AG04449 (cell line): ENCODE measurements at regions not wholly inside any gene's neighbourhood (a gene's known extent, or its start where the extent isn't known, plus 50 kb on each side); places are given as distances from the start of the nearest gene placed in this dataset.

Experiments
- CTCF ChIA-PET: fragments of 350-600 bp; formaldehyde crosslinking; extraction: SDS; loops from one replicate; lab custom pipeline; 2021; ENCODE audit warnings: antibody characterized with exemption; lab: Yijun Ruan, JAX
- POLR2A ChIA-PET: fragments of 400-600, 350-600 bp; formaldehyde crosslinking; extraction: SDS; loops from one replicate; lab custom pipeline; 2020; ENCODE audit warnings: antibody characterized with exemption, inconsistent platforms; lab: Yijun Ruan, JAX
- DNase-seq: peaks from one replicate; pipeline ENCODE4 v3.0.0-alpha.2; 2010; ENCODE audit warnings: low read depth, low spot score
- H3K4me3 ChIP-seq: 2 replicates; pipeline ENCODE4 v1.5.1; 2011; ENCODE audit warnings: low read depth, mild to moderate bottlenecking, control low read depth, low read length
- CTCF ChIP-seq: IDR thresholded peaks from one replicate; pipeline ENCODE4 v1.5.1; 2011; ENCODE audit warnings: mild to moderate bottlenecking, moderate library complexity, low read length, control low read depth, inconsistent platforms; ENCODE audit not compliant: insufficient read depth; ENCODE audit errors: missing control alignments

GRCh38 chr12:75662511-75663159 lies 151.2 kb upstream of the KRR1 start:
- CTCF ChIA-PET = no interaction called here
- no peak for TF ChIP-seq CTCF
- POLR2A ChIA-PET = interaction anchor here (0.7 kb wide), 1 partner anchor 369 kb away, joined by 5 read pairs; the partner anchor contains the start of gene PHLDA1
- DNase-seq = no peak
- H3K4me3 ChIP-seq = no peak overlapping the region

- DNase-seq = no peak
- CTCF ChIA-PET = no interaction called here
- POLR2A ChIA-PET = interaction anchor here (0.7 kb wide), 1 partner anchor 369 kb away, joined by 5 read pairs; the partner anchor contains the start of gene PHLDA1
- no peak for TF ChIP-seq CTCF
- H3K4me3 ChIP-seq = no peak overlapping the region
Measured at GRCh38 chr12:75661908-75662307, 150.5 kb upstream of the KRR1 start.

GRCh38 chr12:75660805-75661404 lies 149.5 kb upstream of the KRR1 start:
- no peak for TF ChIP-seq CTCF
- DNase-seq = no peak
- no peak overlapping the region for H3K4me3 ChIP-seq
- ChIA-PET POLR2A (interaction anchor here (1.8 kb wide), 1 partner anchor 19 kb away, joined by 5 read pairs; no protein-coding TSS in a partner anchor), CTCF (interaction anchor here (1.1 kb wide), 1 partner anchor 24 kb away, joined by 3 read pairs; no protein-coding TSS in a partner anchor)

GRCh38 chr12:75660107-75660530 lies 148.7 kb upstream of the KRR1 start:
- TF ChIP-seq CTCF = no peak
- no peak for DNase-seq
- CTCF ChIA-PET = interaction anchor here (1.0 to 1.1 kb wide), 2 partner anchors 25 to 377 kb away, joined by 3 read pairs; no protein-coding TSS in a partner anchor
- no peak overlapping the region for H3K4me3 ChIP-seq
- POLR2A ChIA-PET = interaction anchor here (1.8 kb wide), 1 partner anchor 18 kb away, joined by 5 read pairs; no protein-coding TSS in a partner anchor

GRCh38 chr12:75658901-75659823 lies 147.8 kb upstream of the KRR1 start:
- TF ChIP-seq CTCF = no peak
- ChIA-PET CTCF (interaction anchor here (1.0 kb wide), 1 partner anchor 378 kb away, joined by 3 read pairs; no protein-coding TSS in a partner anchor), POLR2A (interaction anchor here (1.0 to 3.0 kb wide), 3 partner anchors 17 to 372 kb away, joined by 4 to 19 read pairs (median 5); partner anchors contain the start of gene PHLDA1)
- DNase-seq = no peak
- H3K4me3 ChIP-seq = no peak overlapping the region
